Body of pancreas (tissue), 4 donors: ENCODE measurements at regions not wholly inside any gene's neighbourhood (a gene's known extent, or its start where the extent isn't known, plus 50 kb on each side); places are given as distances from the start of the nearest gene placed in this dataset.

Source experiments
- POLR2A ChIP-seq, 3 donors: fragments of 450-650 bp; IDR thresholded peaks; one replicate each; pipeline ENCODE4 v1.6.1; 2016; ENCODE audit warnings: antibody characterized with exemption in 3 of 3, mild to moderate bottlenecking in 2 of 3
- TF ChIP-seq, protein P1 (sequence below), 7 experiments: fragments of 450-650 bp in 4 of 7; fragments of 200-600 bp in 3 of 7; sonication (generic) in 3 of 7; IDR thresholded peaks; one replicate each; pipeline ENCODE4 v1.5.1; 2016 to 2019; ENCODE audit warnings: antibody characterized with exemption in 7 of 7

DNA sequence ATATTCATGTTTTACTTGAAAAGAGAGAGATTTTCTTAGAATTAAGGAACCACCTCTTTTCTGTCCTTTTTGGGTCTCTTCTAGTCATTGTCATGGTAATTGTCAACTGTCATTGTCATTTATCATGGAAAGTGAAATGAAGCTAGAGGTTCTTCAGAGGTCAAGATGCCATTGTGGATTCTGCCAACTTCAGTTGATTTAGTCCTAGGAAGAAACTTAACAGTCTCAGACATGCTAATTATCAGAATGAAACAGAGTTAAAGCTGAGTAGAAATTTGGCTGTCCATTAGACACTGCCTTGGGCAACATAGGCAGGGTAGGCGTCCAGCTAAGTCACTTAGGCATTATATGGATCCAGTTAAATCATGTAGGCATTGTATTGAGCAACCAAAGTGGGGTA is 796.1 kb upstream of the ADGRL3 start:
- TF ChIP-seq, protein P1, sequence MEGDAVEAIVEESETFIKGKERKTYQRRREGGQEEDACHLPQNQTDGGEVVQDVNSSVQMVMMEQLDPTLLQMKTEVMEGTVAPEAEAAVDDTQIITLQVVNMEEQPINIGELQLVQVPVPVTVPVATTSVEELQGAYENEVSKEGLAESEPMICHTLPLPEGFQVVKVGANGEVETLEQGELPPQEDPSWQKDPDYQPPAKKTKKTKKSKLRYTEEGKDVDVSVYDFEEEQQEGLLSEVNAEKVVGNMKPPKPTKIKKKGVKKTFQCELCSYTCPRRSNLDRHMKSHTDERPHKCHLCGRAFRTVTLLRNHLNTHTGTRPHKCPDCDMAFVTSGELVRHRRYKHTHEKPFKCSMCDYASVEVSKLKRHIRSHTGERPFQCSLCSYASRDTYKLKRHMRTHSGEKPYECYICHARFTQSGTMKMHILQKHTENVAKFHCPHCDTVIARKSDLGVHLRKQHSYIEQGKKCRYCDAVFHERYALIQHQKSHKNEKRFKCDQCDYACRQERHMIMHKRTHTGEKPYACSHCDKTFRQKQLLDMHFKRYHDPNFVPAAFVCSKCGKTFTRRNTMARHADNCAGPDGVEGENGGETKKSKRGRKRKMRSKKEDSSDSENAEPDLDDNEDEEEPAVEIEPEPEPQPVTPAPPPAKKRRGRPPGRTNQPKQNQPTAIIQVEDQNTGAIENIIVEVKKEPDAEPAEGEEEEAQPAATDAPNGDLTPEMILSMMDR (IDR thresholded peaks at IDR 0.05) = no peak
- no peak for TF ChIP-seq POLR2A (IDR thresholded peaks at IDR 0.05)
